IPS-NIHi7 (cell line): ENCODE measurements at regions not wholly inside any gene's neighbourhood (a gene's known extent, or its start where the extent isn't known, plus 50 kb on each side); places are given as distances from the start of the nearest gene placed in this dataset.
"Not testable (repeated sequence)": the region's sequence is repeated elsewhere in the genome, so short reads cannot be mapped to it uniquely, and the experiment has no call there.

ENCODE experiments used
- DNase-seq: peaks from one replicate; pipeline ENCODE4 v3.0.0; 2012; ENCODE audit warnings: mixed read lengths; ENCODE audit errors: extremely low spot score

GRCh38 chr13:42478531-42479156 lies 95.3 kb upstream of the TNFSF11 start:
- peak; percentile 52 for DNase-seq

- DNase-seq, result no peak
Observed at GRCh38 chr13:42484386-42484785, 89.6 kb upstream of the TNFSF11 start.

DNA sequence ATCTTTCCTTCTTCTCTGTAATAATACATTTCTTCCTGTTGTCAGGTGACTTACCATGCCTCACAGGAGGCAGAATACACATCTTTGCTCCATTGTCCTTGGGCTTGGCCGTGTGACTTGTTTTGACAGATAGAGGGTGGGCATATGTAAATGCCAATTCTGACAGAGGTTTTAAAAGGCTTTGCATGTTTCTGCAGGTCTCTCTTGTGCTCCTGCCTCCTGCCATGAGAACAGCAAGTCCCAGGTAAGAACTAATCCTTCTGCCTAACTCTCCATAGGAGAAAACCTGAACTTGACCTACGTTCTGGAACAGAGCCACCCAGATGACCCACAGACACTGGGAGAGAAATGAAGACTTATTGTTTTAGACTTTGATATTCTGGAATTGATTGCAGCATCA lies 88.7 kb upstream of the TNFSF11 start:
- DNase-seq, result no peak

GRCh38 chr13:42486711-42487198 lies 87.2 kb upstream of the TNFSF11 start:
- DNase-seq, result no peak

DNA sequence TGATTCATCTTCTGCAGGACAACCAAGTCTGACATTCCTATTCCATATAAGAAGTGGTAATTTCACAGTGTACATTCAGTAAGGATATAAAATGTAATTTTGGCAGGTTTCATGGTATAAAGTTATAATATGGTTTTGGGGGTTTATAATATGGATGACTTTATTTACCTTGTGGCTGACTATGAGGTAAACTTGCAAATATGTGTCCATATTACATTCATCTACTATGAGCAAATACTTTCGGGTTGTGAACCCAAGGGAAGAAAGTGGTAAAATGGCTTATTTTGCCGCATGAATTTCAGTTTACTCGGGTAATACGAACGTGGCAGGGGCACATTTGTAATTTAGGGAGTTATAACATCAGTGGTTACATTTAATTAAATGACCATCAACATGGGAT lies 86.7 kb upstream of the TNFSF11 start:
- DNase-seq, result no peak

GRCh38 chr13:42490676-42491075 lies 83.3 kb upstream of the TNFSF11 start:
- DNase-seq, result no peak

GRCh38 chr13:42492372-42492920 lies 81.5 kb upstream of the TNFSF11 start:
- DNase-seq, result no peak

DNA sequence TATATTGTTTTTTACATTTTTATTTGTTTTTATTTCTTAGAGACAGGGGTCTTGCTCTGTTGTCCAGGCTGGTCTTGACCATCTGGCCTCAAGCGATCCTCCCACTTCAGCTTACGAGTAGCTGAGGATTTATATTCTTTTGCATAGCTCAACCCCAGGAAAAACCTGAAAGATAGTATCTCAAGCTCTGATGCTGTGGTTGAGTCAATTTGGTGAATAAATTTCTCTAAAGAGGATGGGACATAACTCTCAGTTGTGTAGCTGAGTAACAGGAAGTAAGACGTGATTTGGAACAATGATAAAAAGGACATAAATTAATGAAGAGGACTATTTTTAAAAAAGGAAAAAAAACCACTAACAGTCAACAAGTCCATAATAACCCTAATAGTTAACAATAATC lies 79.8 kb upstream of the TNFSF11 start:
- DNase-seq, result no peak

- no peak for DNase-seq
Observed at GRCh38 chr13:42495255-42495654, 78.7 kb upstream of the TNFSF11 start.

DNA sequence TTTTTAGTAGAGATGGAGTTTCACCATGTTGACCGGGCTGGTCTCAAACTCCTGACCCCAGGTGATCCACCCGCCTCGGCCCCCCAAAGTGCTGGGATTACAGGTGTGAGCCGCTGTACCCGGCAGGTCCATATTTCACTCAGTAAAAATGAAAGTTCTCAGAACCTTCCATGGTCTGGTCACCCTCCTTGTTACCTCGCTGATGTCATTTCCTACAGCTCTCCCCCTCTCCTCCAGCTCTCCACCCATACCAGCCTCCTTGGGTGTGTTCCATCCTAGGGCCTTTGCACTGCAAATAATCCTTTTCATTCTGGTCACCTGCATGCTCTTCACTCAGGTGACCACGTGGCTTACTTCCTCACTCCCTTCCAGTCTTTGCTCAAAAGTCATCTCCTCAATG lies 78.2 kb upstream of the TNFSF11 start:
- no peak for DNase-seq

DNA sequence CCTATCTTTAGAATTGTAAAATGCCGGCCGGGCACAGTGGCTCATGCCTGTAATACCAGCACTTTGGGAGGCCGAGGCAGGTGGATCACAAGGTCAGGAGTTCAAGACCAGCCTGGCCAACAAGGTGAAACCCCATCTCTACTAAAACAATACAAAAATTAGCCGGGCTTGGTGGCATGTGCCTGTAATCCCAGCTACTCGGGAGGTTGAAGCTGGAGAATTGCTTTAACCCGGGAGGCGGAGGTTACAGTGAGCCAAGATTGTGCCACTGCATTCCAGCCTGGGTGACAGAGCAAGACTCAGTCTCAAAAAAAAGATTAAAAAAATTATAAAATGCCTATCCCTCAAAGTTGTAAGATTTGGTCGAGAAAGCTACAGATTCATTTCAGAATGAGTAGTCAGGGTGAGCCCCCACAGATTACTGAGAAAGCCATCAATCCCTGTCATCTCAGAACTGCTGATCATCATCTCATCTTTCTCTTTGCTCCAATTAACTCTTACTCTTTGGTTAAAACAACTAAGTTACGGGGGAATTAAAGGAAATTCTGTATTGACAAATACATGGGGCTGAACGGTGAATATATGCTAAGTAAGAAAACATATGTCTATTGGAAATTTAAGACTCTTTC lies 76.9 kb upstream of the TNFSF11 start:
- not testable (repeated sequence) for DNase-seq

GRCh38 chr13:42497798-42498197 lies 76.2 kb upstream of the TNFSF11 start:
- DNase-seq, result no peak

GRCh38 chr13:42498521-42498920 lies 75.4 kb upstream of the TNFSF11 start:
- DNase-seq, result no peak
